ENCODE measurements at regions not wholly inside any gene's neighbourhood (a gene's known extent, or its start where the extent isn't known, plus 50 kb on each side); places are given as distances from the start of the nearest gene placed in this dataset.

GRCh38 chr7:41047211-41047610 is 655.7 kb downstream of the INHBA start:
- TF ChIP-seq CTCF (conservative IDR thresholded peaks at IDR 0.05; ENCODE audit: low read length) = no peak
- no peak for TF ChIP-seq EZH2phosphoT487 (IDR thresholded peaks at IDR 0.05; ENCODE audit: borderline replicate concordance)
